OCI-LY7 (cell line): ENCODE measurements at regions not wholly inside any gene's neighbourhood (a gene's known extent, or its start where the extent isn't known, plus 50 kb on each side); places are given as distances from the start of the nearest gene placed in this dataset.

Experiments
- BruUV-seq: library from RNA; stranded (reverse); fragments of 400-500 nt; replicated peaks from 2 replicates; lab custom pipeline; 2021; lab: Mats Ljungman, UMichigan
- CTCF ChIA-PET: fragments of 300-600 bp; sonication (Branson Sonifier 250); formaldehyde crosslinking; loops from one replicate; lab custom pipeline; 2022; ENCODE audit warnings: antibody characterized with exemption; ENCODE audit not compliant: unreplicated experiment; lab: Charles Lee
- POLR2A ChIA-PET: fragments of 300-600 bp; sonication (Branson Sonifier 250); formaldehyde crosslinking; loops from one replicate; lab custom pipeline; 2022; ENCODE audit warnings: antibody characterized with exemption; lab: Charles Lee
- DNase-seq: peaks from one replicate; pipeline ENCODE4 v3.0.0-alpha.2; 2015; ENCODE audit warnings: low spot score
- H2AFZ ChIP-seq: fragments of 200-600 bp; sonication (generic), shearing (Covaris generic); 2 replicates; pipeline ENCODE4 v1.6.1; 2014; ENCODE audit warnings: mild to moderate bottlenecking, antibody characterized with exemption, low read length, moderate library complexity
- H3K27ac ChIP-seq: fragments of 200-600 bp; sonication (generic); 2 replicates; pipeline ENCODE4 v1.5.1; 2014; ENCODE audit warnings: mixed run types, low read depth, mild to moderate bottlenecking, moderate library complexity, low read length, inconsistent platforms; ENCODE audit not compliant: poor library complexity, severe bottlenecking
- H3K36me3 ChIP-seq: fragments of 200-600 bp; sonication (generic); 2 replicates; pipeline ENCODE4 v1.6.1; 2014; ENCODE audit warnings: mild to moderate bottlenecking, antibody characterized with exemption, low read length, moderate library complexity, mixed read lengths; ENCODE audit not compliant: insufficient read depth
- H3K4me1 ChIP-seq: fragments of 200-600 bp; sonication (generic); 2 replicates; pipeline ENCODE4 v1.5.1; 2014; ENCODE audit warnings: mild to moderate bottlenecking, low read length; ENCODE audit not compliant: insufficient read depth, poor library complexity, severe bottlenecking
- H3K4me2 ChIP-seq: fragments of 200-600 bp; sonication (generic); 2 replicates; pipeline ENCODE4 v1.6.1; 2014; ENCODE audit warnings: mild to moderate bottlenecking, low read length
- H3K4me3 ChIP-seq: fragments of 200-600 bp; sonication (generic); 2 replicates; pipeline ENCODE4 v1.5.1; 2014; ENCODE audit warnings: mild to moderate bottlenecking, low read depth, low read length; ENCODE audit not compliant: poor library complexity, severe bottlenecking
- H3K79me2 ChIP-seq: fragments of 200-600 bp; sonication (generic); 2 replicates; pipeline ENCODE4 v1.6.1; 2016; ENCODE audit warnings: low read depth, mild to moderate bottlenecking, low read length, moderate library complexity, mixed read lengths; ENCODE audit not compliant: insufficient read depth
- H3K9me2 ChIP-seq: fragments of 200-600 bp; sonication (generic); 2 replicates; pipeline ENCODE4 v1.6.1; 2016; ENCODE audit warnings: mild to moderate bottlenecking, low read length, mixed read lengths; ENCODE audit not compliant: insufficient read depth
- H3K9me3 ChIP-seq: fragments of 200-600 bp; sonication (generic); 2 replicates; pipeline ENCODE4 v1.6.1; 2014; ENCODE audit warnings: mild to moderate bottlenecking, mixed run types, low read length, mixed read lengths
- H4K20me1 ChIP-seq: fragments of 200-600 bp; sonication (generic); 2 replicates; pipeline ENCODE4 v1.6.1; 2014; ENCODE audit warnings: mild to moderate bottlenecking, antibody characterized with exemption, low read length, moderate library complexity, mixed read lengths; ENCODE audit not compliant: insufficient read depth
- CTCF ChIP-seq: fragments of 200-600 bp; sonication (generic); conservative IDR thresholded peaks from 2 replicates; pipeline ENCODE4 v1.5.1; 2014; ENCODE audit warnings: mild to moderate bottlenecking, antibody characterized with exemption, low read length, moderate library complexity, mixed read lengths
- EZH2phosphoT487 ChIP-seq: fragments of 200-600 bp; sonication (generic); IDR thresholded peaks from 2 replicates; pipeline ENCODE4 v1.6.1; 2018; ENCODE audit warnings: low read depth, borderline replicate concordance, mild to moderate bottlenecking, mixed run types, antibody characterized with exemption, low read length, moderate library complexity, mixed read lengths
- intact Hi-C: fragments of 100-400 bp; cut with micrococcal nuclease; formaldehyde crosslinking; loops from one replicate; pipeline ENCODE4 v1.10.0; 2022; ENCODE audit not compliant: unreplicated experiment

DNA sequence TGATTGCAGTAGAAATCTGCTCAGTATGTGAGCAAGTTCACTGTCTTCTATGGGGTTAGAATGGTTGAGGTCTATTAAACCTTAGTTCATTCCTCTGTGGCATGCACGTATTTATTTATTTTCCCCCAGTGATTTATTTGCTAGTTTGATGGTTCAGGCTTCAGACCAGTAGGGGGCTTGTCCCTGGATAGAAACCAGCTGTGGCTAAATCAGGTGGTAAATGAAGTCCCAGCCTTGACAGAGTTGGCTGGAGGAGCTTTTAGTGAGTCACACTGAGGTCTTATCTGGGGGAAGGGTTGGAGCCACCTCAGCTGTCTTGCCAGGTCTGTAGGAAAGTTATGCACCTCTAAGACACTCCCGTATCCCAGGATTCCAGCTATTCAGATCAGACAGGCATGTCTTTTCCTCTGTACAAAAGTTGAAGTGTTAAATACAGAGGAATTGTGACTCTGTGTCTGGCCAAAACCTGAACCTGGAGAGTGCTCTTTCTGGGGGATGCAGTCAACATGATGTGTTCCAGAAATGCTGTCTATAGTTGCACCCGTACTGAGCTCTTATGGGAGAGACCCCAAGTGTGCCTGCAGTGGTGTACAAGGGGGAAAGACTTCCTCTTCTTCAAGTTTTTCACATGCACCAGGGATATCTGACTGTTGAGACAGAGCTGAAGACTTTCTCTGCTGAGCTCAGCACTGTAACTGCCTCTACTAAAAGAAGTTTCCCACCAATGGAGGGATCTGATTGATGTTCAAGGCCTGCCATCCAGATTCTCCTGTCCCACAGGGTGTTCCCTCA, 1322.1 kb downstream of the TMEM121 start:
- Histone ChIP-seq H4K20me1 (no peaks in the 10 kb centered on the region), H3K4me1 (peaks cover 53% of the 10 kb centered on the region), H3K9me3 (peaks cover 6% of the 10 kb centered on the region; the same call in 1 of the 2 replicates), H3K27ac (peak overlapping the region; percentile 98), H3K4me3 (peak overlapping the region; percentile 87), H3K79me2 (peaks cover 85% of the 10 kb centered on the region), H3K4me2 (peak overlapping the region; percentile 93), H3K36me3 (peaks cover 29% of the 10 kb centered on the region), H2AFZ (no peak overlapping the region), H3K9me2 (no peaks in the 10 kb centered on the region)
- no TSS peak for BruUV-seq
- POLR2A ChIA-PET, result interaction anchor here (0.5 to 3.5 kb wide), 8 partner anchors 12 to 549 kb away, joined by 3 to 16 read pairs (median 4); no protein-coding TSS in a partner anchor
- CTCF ChIA-PET, result interaction anchor here (0.7 to 2.1 kb wide), 2 partner anchors 18 to 25 kb away, joined by 4 to 22 read pairs; no protein-coding TSS in a partner anchor
- intact Hi-C loops, result loop anchor here (1.0 kb wide), 1 partner anchor 24 kb away; no protein-coding TSS in a partner anchor
- peak; percentile 90 for DNase-seq
- TF ChIP-seq CTCF, result peak; percentile 83
- TF ChIP-seq EZH2phosphoT487, result no peak

DNA sequence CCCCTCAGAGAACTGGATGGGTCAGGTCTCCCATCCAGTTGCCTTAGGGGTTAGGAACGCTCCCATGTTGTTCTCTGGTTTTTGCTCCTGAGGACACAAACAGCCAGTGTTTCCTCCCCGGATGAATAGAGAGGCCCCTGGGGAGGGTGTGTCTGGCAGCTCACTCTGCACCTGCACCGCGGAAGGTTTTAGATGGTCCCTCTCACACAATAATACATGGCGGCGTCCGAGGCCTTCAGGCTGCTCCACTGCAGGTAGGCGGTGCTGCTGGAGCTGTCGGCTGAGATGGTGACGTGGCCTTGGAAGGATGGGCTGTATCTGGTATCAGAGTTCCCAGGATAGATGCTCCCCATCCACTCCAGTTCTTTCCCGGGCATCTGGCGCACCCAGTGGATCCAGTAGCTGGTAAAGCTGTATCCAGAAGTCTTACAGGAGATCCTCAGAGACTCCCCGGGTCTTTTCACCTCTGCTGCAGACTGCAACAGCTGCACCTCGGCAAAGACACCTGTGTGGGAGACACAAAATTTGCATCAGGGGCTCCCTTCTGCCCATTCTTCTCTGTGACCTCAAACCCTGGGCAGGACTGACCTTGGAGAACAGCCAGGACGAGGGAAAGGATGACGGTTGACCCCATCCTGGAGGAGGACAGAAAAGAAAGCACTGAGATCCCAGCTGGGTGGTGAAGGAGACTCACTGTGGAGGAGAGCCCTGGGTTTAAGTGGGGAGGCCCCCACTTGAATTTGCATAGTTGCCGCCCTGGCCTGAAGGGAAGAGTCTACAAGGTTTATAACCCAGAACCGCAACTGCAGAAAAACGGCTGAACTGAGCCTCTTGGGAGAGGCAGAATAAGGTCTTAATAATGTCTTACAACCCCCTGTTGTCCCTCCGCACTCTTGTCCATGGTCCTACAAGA, 1324.8 kb downstream of the TMEM121 start:
- Histone ChIP-seq H3K4me1 (peaks cover 67% of the 10 kb centered on the region), H2AFZ (peak overlapping the region; percentile 27; the same call in 1 of the 2 replicates), H3K36me3 (peaks cover 31% of the 10 kb centered on the region), H4K20me1 (no peaks in the 10 kb centered on the region), H3K4me2 (peak overlapping the region; percentile 93), H3K4me3 (peak overlapping the region; percentile 87), H3K27ac (peak overlapping the region; percentile 98), H3K79me2 (peaks cover 69% of the 10 kb centered on the region), H3K9me2 (no peaks in the 10 kb centered on the region), H3K9me3 (peaks cover 8% of the 10 kb centered on the region; the same call in 1 of the 2 replicates)
- CTCF ChIA-PET, result interaction anchor here (0.6 to 1.1 kb wide), 2 partner anchors 21 kb away, joined by 3 to 5 read pairs; no protein-coding TSS in a partner anchor
- BruUV-seq, result TSS peak; percentile 75
- DNase-seq, result peak; percentile 95
- intact Hi-C loops, result no loop called here
- TF ChIP-seq EZH2phosphoT487 (no peak), CTCF (no peak)
- POLR2A ChIA-PET, result no interaction called here
